OCI-LY7 (cell line): ENCODE measurements at regions not wholly inside any gene's neighbourhood (a gene's known extent, or its start where the extent isn't known, plus 50 kb on each side); places are given as distances from the start of the nearest gene placed in this dataset.

Experiments used
- BruUV-seq: library from RNA; stranded (reverse); fragments of 400-500 nt; replicated peaks from 2 replicates; lab custom pipeline; 2021; lab: Mats Ljungman, UMichigan
- CTCF ChIA-PET: fragments of 300-600 bp; sonication (Branson Sonifier 250); formaldehyde crosslinking; loops from one replicate; lab custom pipeline; 2022; ENCODE audit warnings: antibody characterized with exemption; ENCODE audit not compliant: unreplicated experiment; lab: Charles Lee
- POLR2A ChIA-PET: fragments of 300-600 bp; sonication (Branson Sonifier 250); formaldehyde crosslinking; loops from one replicate; lab custom pipeline; 2022; ENCODE audit warnings: antibody characterized with exemption; lab: Charles Lee
- DNase-seq: peaks from one replicate; pipeline ENCODE4 v3.0.0-alpha.2; 2015; ENCODE audit warnings: low spot score
- H2AFZ ChIP-seq: fragments of 200-600 bp; sonication (generic), shearing (Covaris generic); 2 replicates; pipeline ENCODE4 v1.6.1; 2014; ENCODE audit warnings: mild to moderate bottlenecking, antibody characterized with exemption, low read length, moderate library complexity
- H3K27ac ChIP-seq: fragments of 200-600 bp; sonication (generic); 2 replicates; pipeline ENCODE4 v1.5.1; 2014; ENCODE audit warnings: mixed run types, low read depth, mild to moderate bottlenecking, moderate library complexity, low read length, inconsistent platforms; ENCODE audit not compliant: poor library complexity, severe bottlenecking
- H3K36me3 ChIP-seq: fragments of 200-600 bp; sonication (generic); 2 replicates; pipeline ENCODE4 v1.6.1; 2014; ENCODE audit warnings: mild to moderate bottlenecking, antibody characterized with exemption, low read length, moderate library complexity, mixed read lengths; ENCODE audit not compliant: insufficient read depth
- H3K4me1 ChIP-seq: fragments of 200-600 bp; sonication (generic); 2 replicates; pipeline ENCODE4 v1.5.1; 2014; ENCODE audit warnings: mild to moderate bottlenecking, low read length; ENCODE audit not compliant: insufficient read depth, poor library complexity, severe bottlenecking
- H3K4me2 ChIP-seq: fragments of 200-600 bp; sonication (generic); 2 replicates; pipeline ENCODE4 v1.6.1; 2014; ENCODE audit warnings: mild to moderate bottlenecking, low read length
- H3K4me3 ChIP-seq: fragments of 200-600 bp; sonication (generic); 2 replicates; pipeline ENCODE4 v1.5.1; 2014; ENCODE audit warnings: mild to moderate bottlenecking, low read depth, low read length; ENCODE audit not compliant: poor library complexity, severe bottlenecking
- H3K79me2 ChIP-seq: fragments of 200-600 bp; sonication (generic); 2 replicates; pipeline ENCODE4 v1.6.1; 2016; ENCODE audit warnings: low read depth, mild to moderate bottlenecking, low read length, moderate library complexity, mixed read lengths; ENCODE audit not compliant: insufficient read depth
- H3K9me2 ChIP-seq: fragments of 200-600 bp; sonication (generic); 2 replicates; pipeline ENCODE4 v1.6.1; 2016; ENCODE audit warnings: mild to moderate bottlenecking, low read length, mixed read lengths; ENCODE audit not compliant: insufficient read depth
- H3K9me3 ChIP-seq: fragments of 200-600 bp; sonication (generic); 2 replicates; pipeline ENCODE4 v1.6.1; 2014; ENCODE audit warnings: mild to moderate bottlenecking, mixed run types, low read length, mixed read lengths
- H4K20me1 ChIP-seq: fragments of 200-600 bp; sonication (generic); 2 replicates; pipeline ENCODE4 v1.6.1; 2014; ENCODE audit warnings: mild to moderate bottlenecking, antibody characterized with exemption, low read length, moderate library complexity, mixed read lengths; ENCODE audit not compliant: insufficient read depth
- CTCF ChIP-seq: fragments of 200-600 bp; sonication (generic); conservative IDR thresholded peaks from 2 replicates; pipeline ENCODE4 v1.5.1; 2014; ENCODE audit warnings: mild to moderate bottlenecking, antibody characterized with exemption, low read length, moderate library complexity, mixed read lengths
- EZH2phosphoT487 ChIP-seq: fragments of 200-600 bp; sonication (generic); IDR thresholded peaks from 2 replicates; pipeline ENCODE4 v1.6.1; 2018; ENCODE audit warnings: low read depth, borderline replicate concordance, mild to moderate bottlenecking, mixed run types, antibody characterized with exemption, low read length, moderate library complexity, mixed read lengths
- intact Hi-C: fragments of 100-400 bp; cut with micrococcal nuclease; formaldehyde crosslinking; loops from one replicate; pipeline ENCODE4 v1.10.0; 2022; ENCODE audit not compliant: unreplicated experiment

GRCh38 chr3:117489663-117490079, 780.1 kb downstream of the TUSC7 start:
- Histone ChIP-seq H2AFZ (no peak overlapping the region), H4K20me1 (no peaks in the 10 kb centered on the region), H3K4me1 (no peaks in the 10 kb centered on the region), H3K4me2 (no peak overlapping the region), H3K9me3 (no peaks in the 10 kb centered on the region), H3K4me3 (no peak overlapping the region), H3K9me2 (no peaks in the 10 kb centered on the region), H3K27ac (no peak overlapping the region), H3K79me2 (no peaks in the 10 kb centered on the region), H3K36me3 (no peaks in the 10 kb centered on the region)
- no peak for DNase-seq
- CTCF ChIA-PET: no interaction called here
- intact Hi-C loops: no loop called here
- TF ChIP-seq CTCF (no peak), EZH2phosphoT487 (no peak)
- no TSS peak for BruUV-seq
- POLR2A ChIA-PET: interaction anchor here (0.6 to 1.6 kb wide), 4 partner anchors 10 to 165 kb away, joined by 3 to 4 read pairs (median 3); no protein-coding TSS in a partner anchor

- Histone ChIP-seq H3K9me3 (no peaks in the 10 kb centered on the region), H3K4me2 (no peak overlapping the region), H3K9me2 (no peaks in the 10 kb centered on the region), H2AFZ (no peak overlapping the region), H3K36me3 (no peaks in the 10 kb centered on the region), H3K79me2 (no peaks in the 10 kb centered on the region), H3K27ac (no peak overlapping the region), H3K4me3 (no peak overlapping the region), H4K20me1 (no peaks in the 10 kb centered on the region), H3K4me1 (no peaks in the 10 kb centered on the region)
- ChIA-PET CTCF (no interaction called here), POLR2A (no interaction called here)
- intact Hi-C loops: no loop called here
- BruUV-seq: no TSS peak
- no peak for DNase-seq
- TF ChIP-seq CTCF (no peak), EZH2phosphoT487 (no peak)
These were observed 781.1 kb downstream of the TUSC7 start for GRCh38 chr3:117490716-117491115.

GRCh38 chr3:117495620-117496019, 786.0 kb downstream of the TUSC7 start:
- no peak for DNase-seq
- no peaks in the 10 kb centered on the region for H3K9me2 ChIP-seq
- H3K36me3 ChIP-seq: no peaks in the 10 kb centered on the region
- ChIA-PET CTCF (no interaction called here), POLR2A (no interaction called here)
- no peaks in the 10 kb centered on the region for H4K20me1 ChIP-seq
- no peaks in the 10 kb centered on the region for H3K9me3 ChIP-seq
- H3K4me3 ChIP-seq: no peak overlapping the region
- H3K79me2 ChIP-seq: no peaks in the 10 kb centered on the region
- intact Hi-C loops: no loop called here
- no TSS peak for BruUV-seq
- no peak overlapping the region for H2AFZ ChIP-seq
- H3K4me2 ChIP-seq: no peak overlapping the region
- TF ChIP-seq EZH2phosphoT487 (no peak), CTCF (no peak)
- no peak overlapping the region for H3K27ac ChIP-seq
- H3K4me1 ChIP-seq: no peaks in the 10 kb centered on the region
